B cell (primary cell): ENCODE measurements at regions not wholly inside any gene's neighbourhood (a gene's known extent, or its start where the extent isn't known, plus 50 kb on each side); places are given as distances from the start of the nearest gene placed in this dataset.

Experiments used
- ATAC-seq: fragments of 200-7000 bp; cut with Tn5 transposase; one replicate; pipeline ENCODE4 v1.10.0; 2021; ENCODE audit warnings: low read depth, mild to moderate bottlenecking, moderate number of reproducible peaks, moderate library complexity
- CTCF ChIA-PET: fragments of 350-600 bp; sonication (Branson Sonifier 250); formaldehyde crosslinking; loops from one replicate; lab custom pipeline; 2021; ENCODE audit warnings: antibody characterized with exemption, inconsistent platforms; lab: Charles Lee
- POLR2A ChIA-PET: fragments of 350-600 bp; sonication (Branson Sonifier 250); formaldehyde crosslinking; loops from one replicate; lab custom pipeline; 2021; ENCODE audit warnings: antibody characterized with exemption; lab: Charles Lee
- DNase-seq: peaks from one replicate; pipeline ENCODE4 v3.0.0; 2013
- H2AFZ ChIP-seq: 2 replicates; pipeline ENCODE4 v1.6.1; 2012; ENCODE audit warnings: mild to moderate bottlenecking, low read depth, low read length; ENCODE audit not compliant: insufficient read depth, poor library complexity, severe bottlenecking
- H3K27ac ChIP-seq, 2 donors: 1 replicate in 1 of 2; 2 replicates in 1 of 2; pipeline ENCODE4 v1.5.1; 2012 to 2013; ENCODE audit warnings: low read length in 2 of 2, mild to moderate bottlenecking in 2 of 2, moderate library complexity in 1 of 2
- H3K27me3 ChIP-seq, 4 experiments: fragments of 200-600 bp in 1 of 4; sonication (generic) in 1 of 4; replicated peaks in 1 of 4; 1 replicate in 2 of 4; 2 replicates in 2 of 4; pipeline versions ENCODE4 v1.6.1 to v1.7.0; 2013 to 2016; ENCODE audit warnings: low read length in 3 of 4, mild to moderate bottlenecking in 2 of 4, mixed read lengths in 1 of 4, moderate library complexity in 1 of 4; ENCODE audit not compliant: insufficient read depth in 4 of 4, control insufficient read depth in 3 of 4; ENCODE audit errors: control extremely low read depth in 1 of 4
- H3K36me3 ChIP-seq, 2 experiments: replicated peaks in 1 of 2; 1 replicate in 1 of 2; 2 replicates in 1 of 2; pipeline versions ENCODE4 v1.6.1 to v1.7.1; 2013; ENCODE audit warnings: low read length in 1 of 2; ENCODE audit not compliant: insufficient read depth in 2 of 2, control insufficient read depth in 1 of 2; ENCODE audit errors: control extremely low read depth in 1 of 2, extremely low read depth in 1 of 2
- H3K4me1 ChIP-seq, 2 donors: fragments of 200-600 bp in 1 of 2; sonication (generic) in 1 of 2; 1 replicate in 1 of 2; 2 replicates in 1 of 2; pipeline versions ENCODE4 v1.5.1 to v1.6.1; 2013 to 2017; ENCODE audit warnings: low read length in 2 of 2; ENCODE audit not compliant: control insufficient read depth in 2 of 2, insufficient read depth in 2 of 2
- H3K4me2 ChIP-seq: replicated peaks from 2 replicates; pipeline ENCODE3; 2012; ENCODE audit warnings: mild to moderate bottlenecking, low read depth, low read length; ENCODE audit not compliant: poor library complexity, severe bottlenecking
- H3K4me3 ChIP-seq, 5 experiments: fragments of 200-600 bp in 1 of 5; sonication (generic) in 1 of 5; 1 replicate in 3 of 5; 2 replicates in 2 of 5; pipeline versions ENCODE4 v1.5.1 to v1.7.0; 2011 to 2016; ENCODE audit warnings: low read length in 4 of 5, mild to moderate bottlenecking in 4 of 5, low read depth in 2 of 5, control low read depth in 1 of 5, moderate library complexity in 1 of 5; ENCODE audit not compliant: insufficient read depth in 1 of 5; ENCODE audit errors: control extremely low read depth in 1 of 5, extremely low read depth in 1 of 5
- H3K79me2 ChIP-seq: fragments of 200-600 bp; sonication (generic); one replicate; pipeline ENCODE4 v1.6.0; 2016; ENCODE audit warnings: low read length; ENCODE audit not compliant: control insufficient read depth, insufficient read depth
- H3K9ac ChIP-seq: fragments of 200-600 bp; sonication (generic); 2 replicates; pipeline ENCODE4 v1.6.1; 2017; ENCODE audit warnings: mild to moderate bottlenecking, low read length, moderate library complexity
- H3K9me3 ChIP-seq, 3 donors: one replicate each; pipeline versions ENCODE4 v1.6.1 to v1.7.1; 2013; ENCODE audit warnings: low read length in 2 of 3; ENCODE audit not compliant: control insufficient read depth in 2 of 3, insufficient read depth in 1 of 3; ENCODE audit errors: control extremely low read depth in 1 of 3
- H4K20me1 ChIP-seq: 2 replicates; pipeline ENCODE4 v1.6.0; 2012; ENCODE audit warnings: mild to moderate bottlenecking, low read length; ENCODE audit not compliant: insufficient read depth, control insufficient read depth, poor library complexity, severe bottlenecking
- H3K27ac Mint-ChIP-seq: one replicate; pipeline ENCODE4 v1.8.0; 2021; ENCODE audit warnings: mixed read lengths
- H3K27me3 Mint-ChIP-seq: one replicate; pipeline ENCODE4 v1.8.0; 2021; ENCODE audit warnings: mixed read lengths
- H3K4me1 Mint-ChIP-seq: one replicate; pipeline ENCODE4 v1.8.0; 2021; ENCODE audit warnings: mixed read lengths
- H3K4me3 Mint-ChIP-seq: one replicate; pipeline ENCODE4 v1.8.0; 2021; ENCODE audit warnings: mixed read lengths
- H3K9me3 Mint-ChIP-seq: one replicate; pipeline ENCODE4 v1.8.0; 2022; ENCODE audit warnings: mixed read lengths; ENCODE audit not compliant: insufficient read depth
- EZH2 ChIP-seq: IDR thresholded peaks from 2 replicates; pipeline ENCODE4 v1.6.1; 2012; ENCODE audit warnings: borderline replicate concordance, low read depth, mild to moderate bottlenecking, moderate library complexity, low read length; ENCODE audit not compliant: insufficient read depth, poor library complexity, severe bottlenecking
- WGBS: methylation state at CpG from one replicate; pipeline ENCODE4 v1.1.5; 2013; ENCODE audit warnings: missing lambda C conversion rate; ENCODE audit not compliant: insufficient coverage; 5-methylcytosine and 5-hydroxymethylcytosine counted together
- intact Hi-C: fragments of 100-400 bp; cut with micrococcal nuclease; formaldehyde crosslinking; loops from one replicate; pipeline ENCODE4 v1.10.0; 2022
- TF ChIP-seq, protein P1 (sequence below): fragments of 200-600 bp; IDR thresholded peaks from one replicate; pipeline ENCODE4 v1.8.0; 2022; ENCODE audit warnings: antibody characterized with exemption, mild to moderate bottlenecking

DNA sequence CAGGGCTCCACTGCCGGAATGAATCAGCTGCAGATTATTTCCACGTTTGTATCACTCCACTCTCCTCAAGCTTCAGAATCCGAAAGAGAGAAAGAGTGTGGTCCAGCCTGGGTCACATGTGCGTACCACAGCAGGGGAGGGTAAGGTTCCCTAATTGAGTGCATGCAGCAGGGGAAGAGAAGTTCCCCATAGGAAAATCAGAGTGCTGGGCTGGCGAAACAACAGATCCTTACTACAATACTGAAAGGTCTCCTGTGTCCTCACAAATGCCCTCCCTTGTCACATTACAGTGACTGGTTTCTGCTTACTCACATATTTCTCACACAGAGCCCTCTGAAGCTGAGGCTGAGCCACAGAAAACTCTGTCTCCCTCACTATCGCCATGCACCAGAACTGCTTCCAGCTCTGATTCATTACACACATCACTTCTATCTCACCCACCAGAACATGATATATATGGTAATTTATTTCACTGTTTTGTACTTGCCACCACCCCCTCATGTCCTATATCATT lies 532.2 kb upstream of the TUSC1 start:
- POLR2A ChIA-PET: no interaction called here
- no peaks in the 10 kb centered on the region for H3K79me2 ChIP-seq
- 38% methylated on average over 1 of the region's 6 CpGs for WGBS
- ATAC-seq (no peak), DNase-seq (no peak)
- no peak overlapping the region for H3K27ac Mint-ChIP-seq
- H3K9me3 Mint-ChIP-seq: peaks cover 4% of the 10 kb centered on the region
- H3K27me3 Mint-ChIP-seq: no peaks in the 10 kb centered on the region
- H3K36me3 ChIP-seq: no peaks in the 10 kb centered on the region
- no peak overlapping the region for H3K27ac ChIP-seq
- H3K4me2 ChIP-seq: no peak overlapping the region
- no peaks in the 10 kb centered on the region for H3K4me1 Mint-ChIP-seq
- H3K4me1 ChIP-seq: no peaks in the 10 kb centered on the region
- no peaks in the 10 kb centered on the region for H4K20me1 ChIP-seq
- H3K4me3 Mint-ChIP-seq: no peak overlapping the region
- H3K9me3 ChIP-seq: peaks cover 0 to 15% (median 0%) of the 10 kb centered on the region in 3 donors
- H2AFZ ChIP-seq: no peak overlapping the region
- TF ChIP-seq, protein P1, sequence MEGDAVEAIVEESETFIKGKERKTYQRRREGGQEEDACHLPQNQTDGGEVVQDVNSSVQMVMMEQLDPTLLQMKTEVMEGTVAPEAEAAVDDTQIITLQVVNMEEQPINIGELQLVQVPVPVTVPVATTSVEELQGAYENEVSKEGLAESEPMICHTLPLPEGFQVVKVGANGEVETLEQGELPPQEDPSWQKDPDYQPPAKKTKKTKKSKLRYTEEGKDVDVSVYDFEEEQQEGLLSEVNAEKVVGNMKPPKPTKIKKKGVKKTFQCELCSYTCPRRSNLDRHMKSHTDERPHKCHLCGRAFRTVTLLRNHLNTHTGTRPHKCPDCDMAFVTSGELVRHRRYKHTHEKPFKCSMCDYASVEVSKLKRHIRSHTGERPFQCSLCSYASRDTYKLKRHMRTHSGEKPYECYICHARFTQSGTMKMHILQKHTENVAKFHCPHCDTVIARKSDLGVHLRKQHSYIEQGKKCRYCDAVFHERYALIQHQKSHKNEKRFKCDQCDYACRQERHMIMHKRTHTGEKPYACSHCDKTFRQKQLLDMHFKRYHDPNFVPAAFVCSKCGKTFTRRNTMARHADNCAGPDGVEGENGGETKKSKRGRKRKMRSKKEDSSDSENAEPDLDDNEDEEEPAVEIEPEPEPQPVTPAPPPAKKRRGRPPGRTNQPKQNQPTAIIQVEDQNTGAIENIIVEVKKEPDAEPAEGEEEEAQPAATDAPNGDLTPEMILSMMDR: no peak
- no peak for TF ChIP-seq EZH2
- CTCF ChIA-PET: no interaction called here
- no peak overlapping the region for H3K9ac ChIP-seq
- intact Hi-C loops: no loop called here
- no peak overlapping the region for H3K4me3 ChIP-seq
- no peaks in the 10 kb centered on the region for H3K27me3 ChIP-seq

DNA sequence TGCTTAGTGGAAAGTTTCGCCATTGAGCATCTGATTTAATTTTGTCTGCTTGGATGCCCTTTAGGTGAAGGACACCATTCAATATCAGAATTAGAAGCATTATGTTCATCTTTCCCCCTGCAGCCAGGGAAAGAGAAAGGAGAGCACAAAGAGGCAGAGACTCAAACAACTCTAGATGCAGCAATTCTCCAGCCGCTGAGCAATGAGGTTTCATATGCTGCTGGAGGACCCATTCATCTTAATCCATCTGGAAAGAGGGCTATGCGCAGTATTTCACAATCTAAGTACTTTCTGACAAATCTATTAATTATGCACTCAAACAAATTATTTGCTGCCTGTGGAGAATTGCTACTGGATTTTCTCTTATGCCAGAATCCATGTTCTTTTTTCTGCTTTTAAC lies 527.0 kb upstream of the TUSC1 start:
- DNase-seq (no peak), ATAC-seq (no peak)
- POLR2A ChIA-PET: no interaction called here
- CTCF ChIA-PET: no interaction called here
- Histone ChIP-seq H3K79me2 (no peaks in the 10 kb centered on the region), H3K4me1 (no peaks in the 10 kb centered on the region), H3K9me3 (no peaks in the 10 kb centered on the region), H3K4me2 (no peak overlapping the region), H3K27ac (no peak overlapping the region), H3K36me3 (no peaks in the 10 kb centered on the region), H3K27me3 (no peaks in the 10 kb centered on the region), H4K20me1 (no peaks in the 10 kb centered on the region), H2AFZ (no peak overlapping the region), H3K4me3 (no peak overlapping the region), H3K9ac (no peak overlapping the region)
- Mint-ChIP-seq H3K27ac (no peak overlapping the region), H3K4me1 (no peaks in the 10 kb centered on the region), H3K9me3 (peaks cover 3% of the 10 kb centered on the region), H3K27me3 (no peaks in the 10 kb centered on the region), H3K4me3 (no peak overlapping the region)
- intact Hi-C loops: no loop called here
- no peak for TF ChIP-seq EZH2
- TF ChIP-seq, protein P1: no peak
- WGBS: no CpG with 5 or more reads among the region's 3 CpGs
